Stimulated activated CD4-positive, alpha-beta T cell treated with anti-CD3 and anti-CD28 coated beads, Interleukin-15, amount 100 ng/mL, for 1 hour (primary cell): ENCODE measurements at regions not wholly inside any gene's neighbourhood (a gene's known extent, or its start where the extent isn't known, plus 50 kb on each side); places are given as distances from the start of the nearest gene placed in this dataset.

Experiments
- DNase-seq, 2 donors: peaks; one replicate each; pipeline ENCODE4 v3.0.0-alpha.2; 2020; ENCODE audit warnings: low read depth in 1 of 2, low spot score in 1 of 2

DNA sequence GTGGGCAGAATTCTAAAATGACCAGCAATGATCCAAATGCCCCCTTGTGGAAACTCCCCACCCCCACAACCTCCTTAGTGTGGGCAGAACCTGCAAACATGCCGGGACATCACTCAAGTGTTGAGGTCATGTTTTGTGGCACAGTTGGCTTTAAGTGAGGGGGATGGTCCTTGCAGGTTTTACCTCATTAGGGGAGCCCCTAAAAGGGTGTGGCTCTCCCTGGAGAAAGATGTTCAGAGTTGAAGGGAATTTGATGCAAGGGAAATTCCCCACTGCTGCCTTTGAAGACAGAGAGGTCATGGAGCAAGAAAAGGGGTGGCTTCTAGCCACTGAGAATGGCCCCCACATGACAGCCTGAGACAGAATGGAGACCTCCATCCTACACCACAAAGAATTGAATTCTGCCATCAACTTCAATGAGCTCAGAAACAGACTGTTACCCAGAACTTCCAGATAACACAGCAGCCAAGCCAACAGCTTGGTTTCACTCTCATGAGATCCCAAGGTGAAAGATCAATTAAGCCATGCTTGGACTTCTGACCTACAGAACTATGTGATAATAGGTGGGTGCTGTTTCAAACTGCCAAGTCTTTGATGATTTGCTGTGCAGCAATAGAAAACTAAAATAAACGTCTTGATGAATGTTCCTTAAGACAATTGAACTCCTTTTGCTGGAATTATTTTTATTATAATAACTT lies 103.4 kb downstream of the MED10 start:
- DNase-seq, result no peak

DNA sequence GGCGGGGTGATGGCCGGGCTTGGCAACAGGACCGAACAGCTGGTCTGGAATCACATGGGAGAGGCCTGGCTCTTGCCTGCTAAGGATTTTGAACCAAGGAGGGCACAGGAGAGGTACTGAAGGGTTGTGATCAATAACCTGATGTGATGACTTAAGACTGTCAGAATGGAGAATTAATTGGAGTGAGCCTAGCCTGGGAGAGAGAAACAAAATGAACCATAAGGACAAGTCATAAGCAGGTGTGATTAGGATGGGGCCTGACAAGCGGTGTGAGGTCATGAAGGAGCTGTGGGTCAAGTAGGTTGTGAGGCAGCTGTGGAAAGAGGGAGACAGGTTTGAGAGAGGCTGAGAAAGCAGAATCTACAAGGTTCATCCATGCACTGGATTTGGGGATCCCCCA lies 104.6 kb downstream of the MED10 start:
- no peak for DNase-seq

DNA sequence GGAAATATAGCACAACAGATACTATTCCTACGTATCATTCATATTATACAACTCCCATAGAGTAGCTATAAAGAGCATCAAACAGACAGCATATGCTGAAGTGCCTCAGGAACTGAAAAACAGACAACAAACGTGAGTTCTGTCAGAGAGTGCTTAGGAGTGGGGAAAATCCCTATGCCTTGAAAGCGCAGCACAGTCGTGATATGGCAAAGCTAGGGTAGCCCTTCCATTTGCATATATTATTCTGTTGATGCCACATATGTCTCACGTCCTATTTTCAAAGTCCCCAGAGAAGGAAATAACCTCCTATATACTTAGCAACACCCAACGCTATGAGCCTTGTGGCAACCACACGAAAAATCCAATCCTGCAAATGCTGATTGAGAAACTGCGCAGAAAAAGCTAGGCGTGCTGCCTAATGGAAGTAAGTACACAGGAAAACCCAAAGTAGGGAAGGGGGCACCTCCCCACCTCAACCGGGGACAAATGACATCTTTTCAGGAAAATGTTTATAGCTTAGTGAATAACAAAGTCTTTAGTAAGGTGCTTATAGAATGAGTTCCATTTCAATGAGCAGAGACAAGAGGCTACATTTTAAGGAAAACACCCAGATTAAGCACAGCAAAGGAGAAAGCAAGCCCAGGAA lies 105.1 kb downstream of the MED10 start:
- no peak for DNase-seq

GRCh38 chr5:6269925-6270324 lies 108.4 kb downstream of the MED10 start:
- DNase-seq, result no peak

- DNase-seq, result no peak
Observed at GRCh38 chr5:6266671-6267197, 111.6 kb downstream of the MED10 start.

DNA sequence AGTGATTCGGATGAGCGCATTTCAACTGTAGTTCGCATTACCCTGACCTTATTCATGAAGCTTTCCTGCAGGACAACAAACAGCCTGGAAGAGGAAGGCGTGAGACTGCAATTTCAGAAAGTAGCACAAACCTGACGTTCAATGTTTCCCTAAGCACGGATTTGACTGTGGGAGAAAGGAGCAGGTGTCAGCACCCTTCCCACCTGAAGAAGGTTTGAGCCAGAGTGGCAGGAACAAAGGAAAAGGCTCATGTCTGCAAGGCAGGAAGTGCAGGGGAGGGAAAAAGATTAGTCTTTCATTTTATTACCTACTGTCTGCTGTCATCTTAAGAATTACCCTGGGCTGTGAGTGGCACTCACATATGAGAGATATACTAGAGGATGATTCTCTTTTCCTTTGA lies 114.0 kb downstream of the MED10 start:
- DNase-seq, result no peak

DNA sequence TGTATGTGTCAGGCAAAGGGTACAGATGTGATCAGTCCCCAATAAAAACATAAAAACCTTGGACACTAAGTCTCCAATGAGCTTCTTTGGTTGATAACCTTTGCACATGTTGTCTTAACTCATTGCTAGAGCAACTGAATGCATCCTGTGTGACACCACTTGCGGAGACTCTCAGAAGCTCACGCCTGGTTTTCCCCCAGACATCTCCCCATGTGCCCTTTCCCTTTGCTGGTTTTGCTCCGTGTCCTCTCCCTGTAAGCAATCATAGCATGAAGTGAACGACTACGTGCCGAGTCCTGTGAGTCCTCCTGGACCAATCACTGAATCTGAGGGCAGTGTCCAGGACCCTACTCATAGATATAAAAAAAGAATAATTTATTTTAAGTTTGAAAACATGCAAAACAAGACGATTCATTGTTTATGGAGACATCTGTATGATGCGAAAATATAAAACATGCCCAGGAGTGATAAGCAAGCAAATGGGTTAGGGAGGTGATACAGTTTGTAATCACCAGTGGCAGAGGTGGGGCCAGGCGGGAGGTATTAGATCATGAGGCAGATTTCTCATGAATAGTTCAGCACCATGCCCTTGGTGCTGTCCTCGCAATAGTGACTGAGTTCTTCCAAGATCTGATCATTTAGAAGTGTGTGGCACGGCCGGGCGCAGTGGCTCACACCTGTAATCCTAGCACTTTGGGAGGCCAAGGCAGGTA lies 115.5 kb downstream of the MED10 start:
- no peak for DNase-seq

GRCh38 chr5:6261668-6262067 lies 116.7 kb downstream of the MED10 start:
- DNase-seq, result no peak

DNA sequence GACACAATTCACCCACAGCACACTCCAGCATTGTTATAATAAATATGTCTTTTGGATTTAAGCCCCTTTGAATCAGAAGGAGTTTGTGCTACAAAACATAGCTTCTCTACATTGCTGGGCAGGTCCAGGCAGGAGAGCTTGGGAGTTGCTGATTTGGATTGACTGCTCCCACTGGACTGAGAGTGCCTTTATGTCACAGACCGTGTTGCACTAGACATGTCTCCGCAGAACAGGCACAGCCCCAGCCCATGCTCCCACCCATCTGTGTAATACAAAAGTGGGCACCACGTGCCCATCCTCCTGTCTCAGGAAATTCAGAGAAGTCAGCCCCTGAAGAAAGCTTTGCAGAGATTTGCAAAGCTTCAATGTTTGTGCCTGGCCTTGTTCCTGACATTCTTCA lies 117.1 kb downstream of the MED10 start:
- DNase-seq, result no peak

DNA sequence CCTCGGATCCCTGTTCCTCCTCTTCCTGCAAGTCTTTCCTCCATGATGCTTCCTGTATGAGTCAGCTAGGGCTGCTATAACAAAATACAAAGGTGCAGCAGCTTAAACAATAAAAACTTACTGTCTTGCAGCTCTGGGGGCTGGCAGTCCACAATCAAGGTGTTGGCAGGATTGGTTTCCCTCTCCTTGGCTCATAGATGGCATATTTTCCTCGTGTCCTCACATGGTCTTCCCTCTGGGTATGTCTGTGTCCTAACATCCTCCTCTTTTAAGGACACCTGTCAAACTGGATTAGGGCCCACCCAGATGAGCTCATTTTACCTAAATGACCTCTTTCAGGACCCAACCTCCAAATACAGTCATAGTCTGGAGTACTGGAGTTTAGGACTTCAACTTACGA lies 117.5 kb downstream of the MED10 start:
- DNase-seq, result no peak

DNA sequence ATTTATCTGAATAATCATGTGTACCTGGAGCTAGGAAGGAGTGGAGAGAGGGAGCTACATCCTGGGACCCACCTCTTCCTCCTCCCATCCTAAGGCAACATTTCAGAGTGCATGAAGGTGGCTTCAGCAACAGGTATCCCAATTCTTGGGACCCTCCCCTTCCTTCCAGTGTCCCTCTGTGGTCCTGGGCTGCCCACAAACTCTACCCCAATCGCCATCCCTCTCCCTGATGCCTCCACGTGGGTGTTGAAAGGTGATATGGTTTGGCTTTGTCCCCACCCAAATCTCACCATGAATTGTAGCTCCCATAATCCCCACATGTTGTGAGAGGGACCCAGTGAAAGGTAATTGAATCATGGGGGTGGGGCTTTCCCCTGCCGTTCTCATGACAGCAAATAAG lies 121.4 kb downstream of the MED10 start:
- no peak for DNase-seq

- DNase-seq, result no peak
Observed at GRCh38 chr5:6255956-6256355, 122.4 kb downstream of the MED10 start.

- no peak for DNase-seq
Observed at GRCh38 chr5:6253846-6254245, 124.5 kb downstream of the MED10 start.

- DNase-seq, result no peak
Observed at GRCh38 chr5:6253281-6253680, 125.1 kb downstream of the MED10 start.

DNA sequence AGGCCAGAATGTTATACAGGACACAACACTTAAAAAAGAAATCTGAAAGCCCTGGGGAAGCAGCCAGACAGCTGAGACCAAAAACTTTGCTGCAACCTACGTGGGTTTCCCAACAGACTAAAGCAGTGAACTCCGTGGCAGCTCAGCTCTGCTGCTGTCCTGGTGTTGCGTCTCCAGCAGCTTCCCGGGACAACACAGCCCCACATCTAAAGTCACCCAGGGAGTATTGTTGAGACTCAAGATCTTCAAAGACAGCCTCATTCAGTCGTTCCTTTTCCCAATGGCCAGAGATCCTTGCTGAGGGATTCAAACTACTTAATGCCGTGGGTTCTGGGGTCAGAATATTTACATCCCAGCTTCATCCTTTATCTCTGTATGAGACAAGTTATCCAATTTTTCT lies 125.8 kb downstream of the MED10 start:
- DNase-seq, result no peak

GRCh38 chr5:6251565-6252102 lies 126.7 kb downstream of the MED10 start:
- no peak for DNase-seq

DNA sequence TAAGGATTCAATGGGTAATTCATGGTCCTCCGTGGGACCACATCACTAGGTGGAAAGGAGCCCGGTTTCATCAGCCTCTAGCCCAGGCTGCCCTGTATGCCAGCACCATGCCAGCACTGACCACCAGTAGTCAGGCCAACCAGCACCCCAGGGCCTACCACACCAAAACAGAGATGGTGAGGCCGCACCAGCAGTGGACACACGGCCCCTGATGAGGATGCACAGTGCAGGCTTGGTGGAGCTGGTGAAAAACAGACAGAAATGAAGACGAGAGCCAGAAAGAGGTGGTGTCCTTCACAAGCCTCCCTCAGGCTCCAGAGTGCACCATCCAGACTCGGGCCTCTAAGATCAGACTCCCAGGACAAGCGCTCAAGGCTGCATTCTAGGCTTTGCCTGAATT lies 128.2 kb downstream of the MED10 start:
- DNase-seq, result no peak

DNA sequence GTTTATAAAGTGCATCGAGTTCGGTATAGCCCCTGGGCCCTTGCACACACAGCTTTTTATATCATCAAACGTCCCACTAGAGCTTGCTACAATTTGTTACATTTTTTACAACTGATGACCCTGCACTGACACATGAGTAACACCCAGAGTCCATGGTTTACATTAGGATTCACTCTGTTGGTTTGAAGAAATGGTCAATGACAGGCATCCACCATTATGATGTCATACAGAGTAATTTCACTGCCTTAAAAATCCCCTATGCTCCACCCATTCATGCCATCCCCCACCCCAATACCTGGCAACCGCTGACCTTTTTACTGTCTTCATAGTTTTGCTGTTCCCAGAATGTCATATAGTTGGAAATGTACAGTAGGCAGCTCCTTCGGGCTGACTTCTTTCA lies 130.2 kb downstream of the MED10 start:
- no peak for DNase-seq

- no peak for DNase-seq
Observed at GRCh38 chr5:6246820-6247437, 131.4 kb downstream of the MED10 start.

- no peak for DNase-seq
Observed at GRCh38 chr5:6244339-6244714, 134.0 kb downstream of the MED10 start.

- DNase-seq, result no peak
Observed at GRCh38 chr5:6243706-6244338, 134.5 kb downstream of the MED10 start.
